Sigmoid colon (tissue), 6 donors: ENCODE measurements at regions not wholly inside any gene's neighbourhood (a gene's known extent, or its start where the extent isn't known, plus 50 kb on each side); places are given as distances from the start of the nearest gene placed in this dataset.
"Not testable (repeated sequence)": the region's sequence is repeated elsewhere in the genome, so short reads cannot be mapped to it uniquely, and the experiment has no call there.

Experiments
- DNase-seq: peaks from one replicate; pipeline ENCODE4 v3.0.0-alpha.2; 2019
- H3K27ac ChIP-seq, 4 donors: fragments of 200-600 bp; sonication (generic); one replicate each; pipeline ENCODE4 v1.5.1; 2016 to 2019; ENCODE audit warnings: mild to moderate bottlenecking in 1 of 4
- H3K27me3 ChIP-seq, 3 donors: fragments of 200-600 bp; sonication (generic); one replicate each; pipeline ENCODE4 v1.5.1; 2019; ENCODE audit warnings: mild to moderate bottlenecking in 1 of 3
- H3K36me3 ChIP-seq, 4 donors: fragments of 200-600 bp; sonication (generic); one replicate each; pipeline ENCODE4 v1.5.1; 2016 to 2019
- H3K4me1 ChIP-seq, 4 donors: fragments of 200-600 bp; sonication (generic); one replicate each; pipeline ENCODE4 v1.5.1; 2017 to 2019
- H3K4me3 ChIP-seq, 4 donors: fragments of 200-600 bp; sonication (generic); one replicate each; pipeline ENCODE4 v1.5.1; 2017 to 2019; ENCODE audit warnings: mild to moderate bottlenecking in 2 of 4, moderate library complexity in 1 of 4
- H3K9me3 ChIP-seq, 4 donors: fragments of 200-600 bp in 3 of 4; sonication (generic) in 3 of 4; one replicate each; pipeline versions ENCODE4 v1.5.1 to v1.6.1; 2013 to 2019
- EP300 ChIP-seq, 4 donors: sonication (generic); formaldehyde crosslinking; IDR thresholded peaks; one replicate each; pipeline ENCODE4 v1.6.1; 2017; ENCODE audit warnings: antibody characterized with exemption in 4 of 4
- POLR2A ChIP-seq, 2 donors: fragments of 450-650 bp; IDR thresholded peaks; one replicate each; pipeline ENCODE4 v1.6.1; 2016; ENCODE audit warnings: antibody characterized with exemption in 2 of 2, mild to moderate bottlenecking in 2 of 2, moderate library complexity in 2 of 2
- POLR2AphosphoS5 ChIP-seq, 4 donors: sonication (generic); formaldehyde crosslinking; IDR thresholded peaks; one replicate each; pipeline ENCODE4 v1.6.1; 2017; ENCODE audit warnings: antibody characterized with exemption in 4 of 4
- WGBS, 2 donors: extraction: QIAGEN DNeasy Blood & Tissue Kit; methylation state at CpG; one replicate each; pipeline ENCODE4 v1.1.7; 2013; 5-methylcytosine and 5-hydroxymethylcytosine counted together
- intact Hi-C: fragments of 100-400 bp; cut with DNase I; formaldehyde crosslinking; loops from one replicate; pipeline ENCODE4 v1.15.1; 2023
- TF ChIP-seq, protein P1 (sequence below), 4 experiments: fragments of 450-650 bp in 3 of 4; fragments of 200-600 bp in 1 of 4; IDR thresholded peaks; one replicate each; pipeline ENCODE4 v1.5.1; 2016 to 2019; ENCODE audit warnings: antibody characterized with exemption in 4 of 4, mild to moderate bottlenecking in 3 of 4, moderate library complexity in 2 of 4
- donor health status: healthy with polysubstance abuse.
- donor health status: healthy.

GRCh38 chr20:12084482-12084881 lies 166.8 kb downstream of the BTBD3 start:
- TF ChIP-seq POLR2A (IDR thresholded peaks at IDR 0.05) (no peak), POLR2AphosphoS5 (IDR thresholded peaks at IDR 0.05) (no peak), EP300 (IDR thresholded peaks at IDR 0.05) (no peak)
- TF ChIP-seq, protein P1, sequence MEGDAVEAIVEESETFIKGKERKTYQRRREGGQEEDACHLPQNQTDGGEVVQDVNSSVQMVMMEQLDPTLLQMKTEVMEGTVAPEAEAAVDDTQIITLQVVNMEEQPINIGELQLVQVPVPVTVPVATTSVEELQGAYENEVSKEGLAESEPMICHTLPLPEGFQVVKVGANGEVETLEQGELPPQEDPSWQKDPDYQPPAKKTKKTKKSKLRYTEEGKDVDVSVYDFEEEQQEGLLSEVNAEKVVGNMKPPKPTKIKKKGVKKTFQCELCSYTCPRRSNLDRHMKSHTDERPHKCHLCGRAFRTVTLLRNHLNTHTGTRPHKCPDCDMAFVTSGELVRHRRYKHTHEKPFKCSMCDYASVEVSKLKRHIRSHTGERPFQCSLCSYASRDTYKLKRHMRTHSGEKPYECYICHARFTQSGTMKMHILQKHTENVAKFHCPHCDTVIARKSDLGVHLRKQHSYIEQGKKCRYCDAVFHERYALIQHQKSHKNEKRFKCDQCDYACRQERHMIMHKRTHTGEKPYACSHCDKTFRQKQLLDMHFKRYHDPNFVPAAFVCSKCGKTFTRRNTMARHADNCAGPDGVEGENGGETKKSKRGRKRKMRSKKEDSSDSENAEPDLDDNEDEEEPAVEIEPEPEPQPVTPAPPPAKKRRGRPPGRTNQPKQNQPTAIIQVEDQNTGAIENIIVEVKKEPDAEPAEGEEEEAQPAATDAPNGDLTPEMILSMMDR (IDR thresholded peaks at IDR 0.05), result no peak
- no peaks in the 10 kb centered on the region for H3K36me3 ChIP-seq
- 28 to 58% methylated on average over 2 of the region's 2 CpGs for WGBS, 2 donors
- no peaks in the 10 kb centered on the region for H3K9me3 ChIP-seq
- no peaks in the 10 kb centered on the region for H3K4me1 ChIP-seq
- no peak overlapping the region for H3K27ac ChIP-seq
- H3K27me3 ChIP-seq, result no peaks in the 10 kb centered on the region
- H3K4me3 ChIP-seq, result no peak overlapping the region
- intact Hi-C loops, result no loop called here
- DNase-seq, result no peak

- TF ChIP-seq EP300 (IDR thresholded peaks at IDR 0.05) (no peak), POLR2AphosphoS5 (IDR thresholded peaks at IDR 0.05) (no peak)
- TF ChIP-seq, protein P1 (IDR thresholded peaks at IDR 0.05), result no peak
- Histone ChIP-seq H3K9me3 (no peaks in the 10 kb centered on the region), H3K36me3 (no peaks in the 10 kb centered on the region), H3K4me1 (no peaks in the 10 kb centered on the region), H3K27me3 (no peaks in the 10 kb centered on the region), H3K27ac (no peak overlapping the region), H3K4me3 (no peak overlapping the region)
- intact Hi-C loops, result no loop called here
- no peak for DNase-seq
- 82 to 88% methylated on average over 1 of the region's 1 CpG for WGBS, 2 donors
Measured at GRCh38 chr20:12086359-12086758, 168.7 kb downstream of the BTBD3 start.

DNA sequence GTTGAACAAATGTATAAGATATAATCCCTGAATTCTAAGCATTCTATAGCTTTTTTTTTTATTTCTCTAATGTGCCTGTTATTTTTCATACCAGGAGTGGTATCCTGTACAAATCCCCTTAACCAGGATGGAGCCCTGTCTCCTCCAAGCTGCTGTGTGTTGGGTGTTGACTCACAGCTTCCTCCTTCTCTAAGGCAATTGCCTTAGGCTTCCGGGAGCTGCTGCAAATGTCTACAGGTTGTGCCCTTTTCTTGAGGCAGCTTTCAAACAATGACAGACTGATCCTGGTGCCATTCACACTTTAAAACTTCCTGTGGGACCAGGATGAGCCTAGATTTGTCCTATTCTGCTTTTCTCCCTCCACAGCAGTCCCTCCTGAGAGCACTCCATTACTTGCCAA lies 173.2 kb downstream of the BTBD3 start:
- no peaks in the 10 kb centered on the region for H3K9me3 ChIP-seq
- intact Hi-C loops, result no loop called here
- TF ChIP-seq EP300 (IDR thresholded peaks at IDR 0.05) (no peak), POLR2AphosphoS5 (IDR thresholded peaks at IDR 0.05) (no peak), POLR2A (IDR thresholded peaks at IDR 0.05) (no peak)
- TF ChIP-seq, protein P1 (IDR thresholded peaks at IDR 0.05), result no peak
- H3K4me1 ChIP-seq, result no peaks in the 10 kb centered on the region
- H3K4me3 ChIP-seq, result no peak overlapping the region
- no peak overlapping the region for H3K27ac ChIP-seq
- WGBS, 2 donors, result 14 to 55% methylated on average over 1 of the region's 1 CpG
- no peaks in the 10 kb centered on the region for H3K27me3 ChIP-seq
- H3K36me3 ChIP-seq, result no peaks in the 10 kb centered on the region
- no peak for DNase-seq

DNA sequence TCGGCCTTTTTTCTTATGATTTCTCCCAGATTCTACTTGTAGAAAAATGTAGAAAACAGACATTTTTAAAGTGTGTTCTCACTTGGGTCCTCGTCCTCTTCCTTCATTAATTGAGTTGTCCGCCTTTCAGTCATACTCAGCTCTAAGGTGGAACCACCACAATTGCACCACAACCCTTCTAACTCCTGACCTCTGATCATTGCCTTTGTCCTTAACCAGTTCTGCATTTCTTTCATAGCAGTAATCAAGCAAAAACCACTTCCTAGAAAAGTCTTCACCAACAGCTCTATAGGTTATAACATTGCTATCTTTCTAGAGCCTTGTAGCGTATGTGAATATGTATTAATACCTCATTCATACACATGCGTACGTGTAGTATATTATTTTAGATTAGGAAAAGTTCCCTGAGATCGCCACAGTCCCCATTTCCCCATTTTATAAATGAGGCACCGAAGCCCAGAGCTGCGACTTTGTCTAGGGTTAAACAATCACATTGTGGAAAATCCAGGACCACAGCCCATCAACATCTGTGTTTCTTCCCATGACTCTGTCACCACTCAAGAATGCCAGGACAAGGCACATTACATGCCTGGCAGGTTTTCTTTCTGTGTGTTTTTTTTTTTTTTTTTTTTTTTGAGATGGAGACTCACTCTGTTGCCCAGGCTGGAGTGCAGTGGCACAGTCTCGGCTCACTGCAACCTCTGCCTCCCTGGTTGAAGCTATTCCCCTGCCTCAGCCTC lies 175.5 kb downstream of the BTBD3 start:
- no peaks in the 10 kb centered on the region for H3K4me1 ChIP-seq
- no peak overlapping the region for H3K27ac ChIP-seq
- no peak for TF ChIP-seq POLR2A (IDR thresholded peaks at IDR 0.05)
- no peak for TF ChIP-seq EP300 (IDR thresholded peaks at IDR 0.05)
- TF ChIP-seq, protein P1 (IDR thresholded peaks at IDR 0.05), result no peak
- TF ChIP-seq POLR2AphosphoS5 (IDR thresholded peaks at IDR 0.05), result no peak
- WGBS, 2 donors, result 90 to 93% methylated on average over 10 of the region's 10 CpGs
- no peaks in the 10 kb centered on the region for H3K36me3 ChIP-seq
- DNase-seq, result no peak
- intact Hi-C loops, result no loop called here
- no peaks in the 10 kb centered on the region for H3K27me3 ChIP-seq
- H3K9me3 ChIP-seq, result no peaks in the 10 kb centered on the region
- no peak overlapping the region for H3K4me3 ChIP-seq

GRCh38 chr20:12093797-12094190 lies 176.1 kb downstream of the BTBD3 start:
- H3K27ac ChIP-seq, H3K4me3 ChIP-seq, DNase-seq, H3K9me3 ChIP-seq, H3K27me3 ChIP-seq, H3K4me1 ChIP-seq, H3K36me3 ChIP-seq, intact Hi-C loops: not testable (repeated sequence)
- WGBS, 2 donors, result 77 to 82% methylated on average over 3 of the region's 3 CpGs
